ENCODE measurements at regions not wholly inside any gene's neighbourhood (a gene's known extent, or its start where the extent isn't known, plus 50 kb on each side); places are given as distances from the start of the nearest gene placed in this dataset.
"Not testable (repeated sequence)": the region's sequence is repeated elsewhere in the genome, so short reads cannot be mapped to it uniquely, and the experiment has no call there.

- 44 to 77% (median 68%) methylated on average over 3 of the region's 3 CpGs for WGBS, 5 donors
- no peak for DNase-seq
- H3K27ac ChIP-seq = no peak overlapping the region
- no peak overlapping the region for H3K4me3 ChIP-seq
- no peaks in the 10 kb centered on the region for H3K36me3 ChIP-seq
- H3K27me3 ChIP-seq = no peaks in the 10 kb centered on the region
- H3K4me1 ChIP-seq = no peaks in the 10 kb centered on the region
- H3K9me3 ChIP-seq = no peaks in the 10 kb centered on the region
- TF ChIP-seq POLR2A (IDR thresholded peaks at IDR 0.05) (no peak), EP300 (IDR thresholded peaks at IDR 0.05) (no peak), POLR2AphosphoS5 (IDR thresholded peaks at IDR 0.05) (no peak), CTCF (IDR thresholded peaks at IDR 0.05) (no peak)
- intact Hi-C loops (cut with DNase I; ENCODE audit: low total_unique reads) = loop anchor here (10.0 kb wide), 1 partner anchor 77 kb away; no protein-coding TSS in a partner anchor
Measured at GRCh38 chr5:157941616-157942015, 82.7 kb upstream of the CLINT1 start.

GRCh38 chr5:157938101-157938500, 79.2 kb upstream of the CLINT1 start:
- intact Hi-C loops (cut with DNase I; ENCODE audit: low total_unique reads); H3K4me3 ChIP-seq; H3K27me3 ChIP-seq; H3K4me1 ChIP-seq; H3K27ac ChIP-seq; DNase-seq; H3K36me3 ChIP-seq: not testable (repeated sequence)
- WGBS, 5 donors = 84 to 98% (median 94%) methylated on average over 6 of the region's 6 CpGs
- peaks cover 0 to 10% (median 8%) of the 10 kb centered on the region in 4 donors for H3K9me3 ChIP-seq

GRCh38 chr5:157936776-157937501, 78.0 kb upstream of the CLINT1 start:
- peaks cover 0 to 10% (median 8%) of the 10 kb centered on the region in 4 donors for H3K9me3 ChIP-seq
- H3K27me3 ChIP-seq; DNase-seq; H3K36me3 ChIP-seq; H3K27ac ChIP-seq; H3K4me1 ChIP-seq; H3K4me3 ChIP-seq; intact Hi-C loops (cut with DNase I; ENCODE audit: low total_unique reads): not testable (repeated sequence)
- WGBS, 5 donors = 78 to 96% (median 93%) methylated on average over 3 of the region's 3 CpGs

GRCh38 chr5:157934600-157934999, 75.7 kb upstream of the CLINT1 start:
- TF ChIP-seq CTCF (IDR thresholded peaks at IDR 0.05) (no peak), POLR2A (IDR thresholded peaks at IDR 0.05) (no peak), EP300 (IDR thresholded peaks at IDR 0.05) (no peak), POLR2AphosphoS5 (IDR thresholded peaks at IDR 0.05) (no peak)
- intact Hi-C loops (cut with DNase I; ENCODE audit: low total_unique reads) = no loop called here
- DNase-seq = no peak
- WGBS, 5 donors = 88 to 95% (median 93%) methylated on average over 3 of the region's 3 CpGs
- Histone ChIP-seq H3K36me3 (no peaks in the 10 kb centered on the region), H3K27ac (no peak overlapping the region), H3K4me1 (peaks cover 0 to 17% (median 10%) of the 10 kb centered on the region in 4 donors), H3K27me3 (no peaks in the 10 kb centered on the region), H3K9me3 (peaks cover 0 to 10% (median 8%) of the 10 kb centered on the region in 4 donors), H3K4me3 (no peak overlapping the region)

- Histone ChIP-seq H3K36me3 (no peaks in the 10 kb centered on the region), H3K27ac (no peak overlapping the region), H3K9me3 (peaks cover 0 to 10% (median 8%) of the 10 kb centered on the region in 4 donors), H3K4me3 (no peak overlapping the region), H3K4me1 (peaks cover 0 to 17% (median 10%) of the 10 kb centered on the region in 4 donors), H3K27me3 (no peaks in the 10 kb centered on the region)
- WGBS, 5 donors = 77 to 85% (median 84%) methylated on average over 5 of the region's 5 CpGs
- no peak for DNase-seq
- TF ChIP-seq CTCF (IDR thresholded peaks at IDR 0.05) (no peak), POLR2AphosphoS5 (IDR thresholded peaks at IDR 0.05) (no peak), EP300 (IDR thresholded peaks at IDR 0.05) (no peak), POLR2A (IDR thresholded peaks at IDR 0.05) (no peak)
- intact Hi-C loops (cut with DNase I; ENCODE audit: low total_unique reads) = no loop called here
Measured at GRCh38 chr5:157933005-157933404, 74.1 kb upstream of the CLINT1 start.
